ENCODE measurements at regions not wholly inside any gene's neighbourhood (a gene's known extent, or its start where the extent isn't known, plus 50 kb on each side); places are given as distances from the start of the nearest gene placed in this dataset.

DNA sequence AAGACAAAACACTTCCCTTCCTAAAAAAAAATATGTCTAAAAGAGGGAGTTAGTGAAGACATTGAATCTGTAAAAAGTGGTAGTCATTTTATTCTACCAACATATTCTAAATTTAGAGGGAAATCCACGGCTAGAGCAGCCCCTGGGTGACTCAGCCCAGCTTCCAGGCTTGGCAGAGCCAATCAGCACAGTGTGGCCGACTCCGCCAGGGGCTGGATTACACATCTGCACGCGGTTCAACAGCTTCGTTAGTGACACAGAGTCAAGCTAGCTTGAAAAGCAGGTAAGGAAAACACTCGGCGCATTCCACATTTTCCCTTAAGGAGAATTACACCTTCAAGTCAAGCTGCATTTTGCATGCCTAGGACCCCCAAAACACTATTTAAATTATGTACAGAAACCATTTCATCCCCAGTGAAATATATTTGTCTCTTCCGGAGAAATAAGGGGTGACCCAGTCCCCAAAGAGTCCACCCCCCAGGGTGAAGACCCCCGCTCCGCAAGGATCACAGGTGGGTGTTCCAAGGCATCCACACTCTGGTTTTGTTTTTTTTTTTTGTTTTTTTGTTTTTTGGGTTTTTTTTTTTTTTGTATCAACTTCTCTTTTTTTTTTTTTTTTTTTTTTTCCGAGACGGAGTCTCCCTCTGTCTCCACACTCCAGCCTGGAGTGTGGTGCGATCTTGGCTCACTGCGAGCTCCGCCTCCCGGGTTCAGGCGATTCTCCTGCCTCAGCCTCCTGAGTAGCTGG is 58.4 kb upstream of the ARID1B start:
- intact Hi-C loops (cut with micrococcal nuclease; ENCODE audit: unreplicated experiment) = no loop called here
- BruUV-seq (replicated peaks) = no TSS peak
- CTCF ChIA-PET = no interaction called here
- Mint-ChIP-seq H3K9me3 (ENCODE audit: low read depth, unreplicated experiment) (no peaks in the 10 kb centered on the region), H3K27ac (ENCODE audit: unreplicated experiment) (no peak overlapping the region), H3K4me3 (ENCODE audit: low read depth, unreplicated experiment) (no peak overlapping the region), H3K27me3 (ENCODE audit: unreplicated experiment) (no peaks in the 10 kb centered on the region), H3K36me3 (ENCODE audit: insufficient read depth, unreplicated experiment) (peaks cover 10% of the 10 kb centered on the region), H3K4me1 (ENCODE audit: low read depth, unreplicated experiment) (peaks cover 33% of the 10 kb centered on the region)
- no peak for TF ChIP-seq CTCF (IDR thresholded peaks at IDR 0.05; ENCODE audit: unreplicated experiment)
- DNase-seq = no peak

- DNase-seq = no peak
- Mint-ChIP-seq H3K27ac (ENCODE audit: unreplicated experiment) (no peak overlapping the region), H3K36me3 (ENCODE audit: insufficient read depth, unreplicated experiment) (peaks cover 10% of the 10 kb centered on the region), H3K4me3 (ENCODE audit: low read depth, unreplicated experiment) (no peak overlapping the region), H3K9me3 (ENCODE audit: low read depth, unreplicated experiment) (no peaks in the 10 kb centered on the region), H3K4me1 (ENCODE audit: low read depth, unreplicated experiment) (peaks cover 33% of the 10 kb centered on the region), H3K27me3 (ENCODE audit: unreplicated experiment) (no peaks in the 10 kb centered on the region)
- CTCF ChIA-PET = no interaction called here
- BruUV-seq (replicated peaks) = no TSS peak
- no peak for TF ChIP-seq CTCF (IDR thresholded peaks at IDR 0.05; ENCODE audit: unreplicated experiment)
- intact Hi-C loops (cut with micrococcal nuclease; ENCODE audit: unreplicated experiment) = no loop called here
Measured at GRCh38 chr6:156717542-156717941, 59.6 kb upstream of the ARID1B start.

GRCh38 chr6:156715839-156716238 is 61.3 kb upstream of the ARID1B start:
- BruUV-seq (replicated peaks) = no TSS peak

DNA sequence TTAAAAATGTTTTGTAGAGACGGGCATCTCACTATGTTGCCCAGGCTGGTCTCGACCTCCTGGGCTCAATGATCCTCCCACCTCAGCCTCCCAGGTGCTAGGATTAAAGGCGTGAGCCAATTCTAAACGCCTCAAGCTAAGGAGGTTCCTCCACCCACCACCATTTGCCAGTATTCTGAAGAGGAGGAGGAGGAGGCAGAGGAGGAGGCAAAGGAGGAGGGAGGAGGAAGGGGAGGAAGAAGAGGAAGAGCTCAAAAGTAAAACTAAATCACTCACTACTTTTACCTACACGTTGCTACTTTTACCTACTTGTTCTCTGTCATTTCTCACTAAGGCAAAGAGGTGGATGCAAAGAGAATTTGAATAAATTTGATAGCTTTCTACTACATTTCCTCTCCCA is 63.6 kb upstream of the ARID1B start:
- Mint-ChIP-seq H3K27ac (ENCODE audit: unreplicated experiment) (no peak overlapping the region), H3K9me3 (ENCODE audit: low read depth, unreplicated experiment) (no peaks in the 10 kb centered on the region), H3K4me1 (ENCODE audit: low read depth, unreplicated experiment) (peaks cover 13% of the 10 kb centered on the region), H3K36me3 (ENCODE audit: insufficient read depth, unreplicated experiment) (peaks cover 4% of the 10 kb centered on the region), H3K27me3 (ENCODE audit: unreplicated experiment) (no peaks in the 10 kb centered on the region), H3K4me3 (ENCODE audit: low read depth, unreplicated experiment) (no peak overlapping the region)
- no TSS peak for BruUV-seq (replicated peaks)
- no peak for DNase-seq
- CTCF ChIA-PET = no interaction called here
- intact Hi-C loops (cut with micrococcal nuclease; ENCODE audit: unreplicated experiment) = no loop called here
- no peak for TF ChIP-seq CTCF (IDR thresholded peaks at IDR 0.05; ENCODE audit: unreplicated experiment)

More at GRCh38 chr6:156715839-156716238, 61.3 kb upstream of the ARID1B start:
- CTCF ChIA-PET = interaction anchor here (0.7 kb wide), 2 partner anchors 35 to 53 kb away, joined by 3 read pairs; no protein-coding TSS in a partner anchor
- H3K4me1 Mint-ChIP-seq (ENCODE audit: low read depth, unreplicated experiment) = peaks cover 26% of the 10 kb centered on the region
- peaks cover 10% of the 10 kb centered on the region for H3K36me3 Mint-ChIP-seq (ENCODE audit: insufficient read depth, unreplicated experiment)
- no peaks in the 10 kb centered on the region for H3K27me3 Mint-ChIP-seq (ENCODE audit: unreplicated experiment)
- intact Hi-C loops (cut with micrococcal nuclease; ENCODE audit: unreplicated experiment) = no loop called here
- peak overlapping the region; percentile 75 for H3K4me3 Mint-ChIP-seq (ENCODE audit: low read depth, unreplicated experiment)
- no peak for TF ChIP-seq CTCF (IDR thresholded peaks at IDR 0.05; ENCODE audit: unreplicated experiment)
- DNase-seq = no peak
- no peak overlapping the region for H3K27ac Mint-ChIP-seq (ENCODE audit: unreplicated experiment)
- H3K9me3 Mint-ChIP-seq (ENCODE audit: low read depth, unreplicated experiment) = no peaks in the 10 kb centered on the region
